Ovary (tissue), 3 donors: ENCODE measurements at regions not wholly inside any gene's neighbourhood (a gene's known extent, or its start where the extent isn't known, plus 50 kb on each side); places are given as distances from the start of the nearest gene placed in this dataset.

Experiments used
- EP300 ChIP-seq: sonication (generic); formaldehyde crosslinking; IDR thresholded peaks from one replicate; pipeline ENCODE4 v1.6.1; 2017; ENCODE audit warnings: antibody characterized with exemption
- POLR2A ChIP-seq: fragments of 450-650 bp; IDR thresholded peaks from one replicate; pipeline ENCODE4 v1.6.1; 2017; ENCODE audit warnings: antibody characterized with exemption, mild to moderate bottlenecking, moderate library complexity
- TF ChIP-seq, protein P1 (sequence below), 3 donors: fragments of 450-650 bp in 2 of 3; fragments of 200-600 bp in 1 of 3; IDR thresholded peaks; one replicate each; pipeline versions ENCODE4 v1.5.1 to v1.8.0; 2016 to 2022; ENCODE audit warnings: antibody characterized with exemption in 3 of 3, mild to moderate bottlenecking in 1 of 3
- donor health status: DM: no; HTN: no; CAD: no.

- TF ChIP-seq, protein P1, sequence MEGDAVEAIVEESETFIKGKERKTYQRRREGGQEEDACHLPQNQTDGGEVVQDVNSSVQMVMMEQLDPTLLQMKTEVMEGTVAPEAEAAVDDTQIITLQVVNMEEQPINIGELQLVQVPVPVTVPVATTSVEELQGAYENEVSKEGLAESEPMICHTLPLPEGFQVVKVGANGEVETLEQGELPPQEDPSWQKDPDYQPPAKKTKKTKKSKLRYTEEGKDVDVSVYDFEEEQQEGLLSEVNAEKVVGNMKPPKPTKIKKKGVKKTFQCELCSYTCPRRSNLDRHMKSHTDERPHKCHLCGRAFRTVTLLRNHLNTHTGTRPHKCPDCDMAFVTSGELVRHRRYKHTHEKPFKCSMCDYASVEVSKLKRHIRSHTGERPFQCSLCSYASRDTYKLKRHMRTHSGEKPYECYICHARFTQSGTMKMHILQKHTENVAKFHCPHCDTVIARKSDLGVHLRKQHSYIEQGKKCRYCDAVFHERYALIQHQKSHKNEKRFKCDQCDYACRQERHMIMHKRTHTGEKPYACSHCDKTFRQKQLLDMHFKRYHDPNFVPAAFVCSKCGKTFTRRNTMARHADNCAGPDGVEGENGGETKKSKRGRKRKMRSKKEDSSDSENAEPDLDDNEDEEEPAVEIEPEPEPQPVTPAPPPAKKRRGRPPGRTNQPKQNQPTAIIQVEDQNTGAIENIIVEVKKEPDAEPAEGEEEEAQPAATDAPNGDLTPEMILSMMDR (IDR thresholded peaks at IDR 0.05), result no peak
- TF ChIP-seq POLR2A (no peak), EP300 (no peak)
These were observed 730.4 kb upstream of the ID2 start for GRCh38 chr2:7951490-7951889.
